ENCODE measurements at regions not wholly inside any gene's neighbourhood (a gene's known extent, or its start where the extent isn't known, plus 50 kb on each side); places are given as distances from the start of the nearest gene placed in this dataset.
"Not testable (repeated sequence)": the region's sequence is repeated elsewhere in the genome, so short reads cannot be mapped to it uniquely, and the experiment has no call there.

- DNase-seq = no peak
Measured at GRCh38 chr13:103618151-103618550, 551.9 kb upstream of the SLC10A2 start.

GRCh38 chr13:103615771-103616170 is 549.6 kb upstream of the SLC10A2 start:
- DNase-seq = no peak

- DNase-seq = no peak
Measured at GRCh38 chr13:103614761-103615160, 548.5 kb upstream of the SLC10A2 start.

GRCh38 chr13:103607995-103608394 is 541.8 kb upstream of the SLC10A2 start:
- DNase-seq = no peak

- DNase-seq = no peak
Measured at GRCh38 chr13:103605546-103606326, 539.5 kb upstream of the SLC10A2 start.

GRCh38 chr13:103599870-103600269 is 533.7 kb upstream of the SLC10A2 start:
- not testable (repeated sequence) for DNase-seq

- no peak for DNase-seq
Measured at GRCh38 chr13:103598671-103599070, 532.5 kb upstream of the SLC10A2 start.

GRCh38 chr13:103573446-103573845 is 507.2 kb upstream of the SLC10A2 start:
- DNase-seq = no peak

GRCh38 chr13:103568314-103568713 is 502.1 kb upstream of the SLC10A2 start:
- no peak for DNase-seq

- DNase-seq = no peak
Measured at GRCh38 chr13:103557878-103558277, 491.7 kb upstream of the SLC10A2 start.

GRCh38 chr13:103556681-103557080 is 490.5 kb upstream of the SLC10A2 start:
- no peak for DNase-seq

GRCh38 chr13:103547914-103548313 is 481.7 kb upstream of the SLC10A2 start:
- no peak for DNase-seq

GRCh38 chr13:103546271-103546670 is 480.1 kb upstream of the SLC10A2 start:
- DNase-seq = no peak

- DNase-seq = no peak
Measured at GRCh38 chr13:103542648-103543047, 476.4 kb upstream of the SLC10A2 start.

- DNase-seq = no peak
Measured at GRCh38 chr13:103540382-103540765, 474.2 kb upstream of the SLC10A2 start.

- no peak for DNase-seq
Measured at GRCh38 chr13:103539721-103540381, 473.6 kb upstream of the SLC10A2 start.

GRCh38 chr13:103539265-103539664 is 473.0 kb upstream of the SLC10A2 start:
- DNase-seq = no peak

- DNase-seq = no peak
Measured at GRCh38 chr13:103537616-103538015, 471.4 kb upstream of the SLC10A2 start.

- no peak for DNase-seq
Measured at GRCh38 chr13:103531278-103531677, 465.1 kb upstream of the SLC10A2 start.

- DNase-seq = no peak
Measured at GRCh38 chr13:103528437-103528836, 462.2 kb upstream of the SLC10A2 start.

- DNase-seq = no peak
Measured at GRCh38 chr13:103525530-103525929, 459.3 kb upstream of the SLC10A2 start.

GRCh38 chr13:103523858-103524257 is 457.6 kb upstream of the SLC10A2 start:
- DNase-seq = no peak

- DNase-seq = no peak
Measured at GRCh38 chr13:103521532-103521931, 455.3 kb upstream of the SLC10A2 start.

GRCh38 chr13:103517768-103518102 is 451.5 kb upstream of the SLC10A2 start:
- DNase-seq = no peak

Measured in activated naive CD4-positive, alpha-beta T cell treated with Interleukin-2 at 50 U/mL for 16 hours (primary cell).